ENCODE measurements at regions not wholly inside any gene's neighbourhood (a gene's known extent, or its start where the extent isn't known, plus 50 kb on each side); places are given as distances from the start of the nearest gene placed in this dataset.
"Not testable (repeated sequence)": the region's sequence is repeated elsewhere in the genome, so short reads cannot be mapped to it uniquely, and the experiment has no call there.

DNA sequence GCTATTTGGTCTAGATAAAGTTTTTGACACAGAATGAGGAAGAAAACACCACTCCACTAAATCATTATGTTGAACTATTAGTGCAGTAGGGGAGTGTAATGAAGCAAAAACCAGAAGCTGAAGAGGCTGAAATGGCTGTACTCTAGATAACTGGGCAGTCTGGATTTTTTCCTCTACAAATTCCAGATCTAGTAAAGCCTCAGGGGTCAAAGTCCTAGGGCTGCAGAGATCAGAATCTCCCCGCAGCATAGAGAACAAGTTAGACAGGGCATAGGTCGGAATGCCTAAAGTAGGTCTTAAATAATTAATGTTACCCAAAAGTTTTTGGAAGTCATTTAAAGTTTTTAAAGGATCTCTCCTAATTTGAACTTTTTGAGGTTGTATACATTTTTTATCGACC is 180.9 kb downstream of the OTOP1 start:
- H3K27me3 Mint-ChIP-seq: peaks cover 54% of the 10 kb centered on the region
- DNase-seq; H3K9me3 Mint-ChIP-seq; H3K27ac Mint-ChIP-seq; H3K36me3 Mint-ChIP-seq (ENCODE audit: low read depth); CTCF ChIA-PET; H3K4me1 Mint-ChIP-seq; H3K4me3 Mint-ChIP-seq; POLR2A ChIA-PET: not testable (repeated sequence)

DNA sequence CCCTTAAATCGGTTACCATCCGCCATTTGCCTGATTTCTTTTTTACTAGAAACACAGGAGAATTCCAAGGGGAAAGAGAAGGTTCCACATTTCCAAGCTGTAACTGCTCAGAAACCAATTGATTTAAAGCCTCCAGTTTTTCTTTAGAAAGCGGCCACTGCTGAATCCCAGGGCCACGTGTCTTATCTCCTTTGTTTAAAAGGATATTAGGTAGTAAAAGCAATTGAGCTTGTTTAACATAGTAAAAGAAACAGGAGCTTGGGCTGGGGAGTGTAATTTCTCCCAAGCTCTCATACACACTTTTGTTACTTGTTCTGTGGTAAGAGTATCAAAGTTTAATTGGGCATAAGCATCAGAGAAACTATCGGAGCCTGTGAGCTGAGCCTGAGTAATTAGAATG is 180.0 kb downstream of the OTOP1 start:
- H3K27me3 Mint-ChIP-seq: peaks cover 52% of the 10 kb centered on the region
- H3K4me1 Mint-ChIP-seq; H3K4me3 Mint-ChIP-seq; CTCF ChIA-PET; H3K27ac Mint-ChIP-seq; H3K36me3 Mint-ChIP-seq (ENCODE audit: low read depth); H3K9me3 Mint-ChIP-seq; POLR2A ChIA-PET; DNase-seq: not testable (repeated sequence)

DNA sequence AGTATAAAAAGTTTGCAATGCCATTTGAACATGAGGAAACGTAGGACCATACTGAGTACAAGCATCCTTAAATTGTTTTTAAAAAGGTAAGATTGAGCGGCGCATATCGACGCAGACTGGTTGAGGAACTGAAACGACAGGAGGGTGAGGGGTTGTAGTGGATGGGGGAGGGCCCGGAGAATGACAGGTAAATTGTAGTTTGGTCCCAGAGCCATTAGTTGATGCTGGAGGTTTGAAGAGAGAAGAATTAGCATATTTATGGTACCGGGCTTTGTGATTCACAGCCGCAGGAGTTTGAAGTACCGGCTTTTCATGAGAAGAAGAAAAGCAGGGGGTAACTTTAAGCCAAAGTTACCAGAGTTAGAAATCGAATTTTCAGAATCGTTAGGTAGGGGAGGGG is 179.5 kb downstream of the OTOP1 start:
- H3K4me1 Mint-ChIP-seq; DNase-seq; H3K27ac Mint-ChIP-seq; CTCF ChIA-PET; H3K4me3 Mint-ChIP-seq; POLR2A ChIA-PET; H3K9me3 Mint-ChIP-seq; H3K36me3 Mint-ChIP-seq (ENCODE audit: low read depth): not testable (repeated sequence)
- peaks cover 52% of the 10 kb centered on the region for H3K27me3 Mint-ChIP-seq

DNA sequence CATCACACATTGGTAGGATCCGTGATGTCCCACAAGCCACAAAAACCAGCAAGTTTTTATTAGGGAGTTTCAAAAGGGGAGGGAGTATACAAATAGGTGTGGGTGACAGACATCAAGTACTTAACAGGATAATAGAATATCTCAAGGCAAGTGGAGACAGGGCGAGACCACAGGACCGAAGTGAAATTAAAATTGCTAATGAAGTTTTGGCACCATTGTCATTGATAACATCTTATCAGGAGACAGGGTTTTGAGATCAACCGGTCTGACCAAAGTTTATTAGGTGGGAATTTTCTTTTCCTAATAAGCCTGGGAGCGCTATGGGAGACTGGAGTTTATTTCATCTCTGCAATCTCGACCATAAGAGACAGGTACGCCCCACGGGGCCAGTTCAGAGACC is 178.5 kb downstream of the OTOP1 start:
- POLR2A ChIA-PET, H3K4me3 Mint-ChIP-seq: not testable (repeated sequence)
- H3K27me3 Mint-ChIP-seq: peaks cover 48% of the 10 kb centered on the region

DNA sequence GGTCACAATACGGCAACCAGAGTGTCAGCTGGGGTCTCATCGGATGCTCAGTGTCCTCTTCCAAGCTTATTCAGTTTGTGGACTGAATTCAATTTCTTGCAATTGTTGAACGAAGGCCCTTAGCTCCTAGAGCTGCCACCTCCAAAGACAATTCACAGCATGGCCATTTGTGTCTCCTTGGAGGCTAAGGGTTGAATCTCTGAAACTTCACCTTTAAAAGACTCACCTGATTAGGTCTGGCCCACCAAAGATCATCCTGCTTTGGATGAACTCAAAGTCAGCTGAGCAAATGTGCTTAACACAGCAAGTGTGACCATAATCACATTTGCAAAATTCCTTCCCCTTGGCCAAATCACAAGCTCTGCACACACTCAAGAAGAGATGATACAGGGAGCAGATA is 175.9 kb downstream of the OTOP1 start:
- CTCF ChIA-PET; H3K36me3 Mint-ChIP-seq (ENCODE audit: low read depth); H3K27ac Mint-ChIP-seq; POLR2A ChIA-PET; H3K4me3 Mint-ChIP-seq; DNase-seq; H3K4me1 Mint-ChIP-seq; H3K9me3 Mint-ChIP-seq: not testable (repeated sequence)
- peaks cover 29% of the 10 kb centered on the region for H3K27me3 Mint-ChIP-seq

More for the DNA sequence above, 178.5 kb downstream of the OTOP1 start:
- H3K27ac Mint-ChIP-seq; H3K36me3 Mint-ChIP-seq (ENCODE audit: low read depth); CTCF ChIA-PET; H3K4me1 Mint-ChIP-seq; H3K9me3 Mint-ChIP-seq; DNase-seq: not testable (repeated sequence)

DNA sequence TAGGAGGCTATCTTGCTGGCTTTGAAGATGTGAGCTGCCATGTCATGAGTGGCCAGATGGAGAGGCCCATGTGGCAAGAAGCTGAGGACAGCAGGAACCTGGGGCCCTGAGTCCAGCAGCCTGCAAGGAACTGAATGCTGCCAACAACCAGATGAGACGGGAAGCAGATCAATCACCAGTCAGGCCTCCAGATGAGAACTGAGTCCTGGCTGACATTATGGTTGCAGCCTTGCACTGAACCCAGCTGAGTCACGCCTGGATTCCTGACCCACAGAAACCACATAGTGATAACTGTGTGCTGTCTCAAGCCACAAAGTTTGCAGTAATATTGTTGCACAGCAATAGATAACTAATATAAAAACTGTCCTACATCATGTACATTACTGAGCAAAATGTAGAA is 173.8 kb downstream of the OTOP1 start:
- CTCF ChIA-PET: not testable (repeated sequence)

DNA sequence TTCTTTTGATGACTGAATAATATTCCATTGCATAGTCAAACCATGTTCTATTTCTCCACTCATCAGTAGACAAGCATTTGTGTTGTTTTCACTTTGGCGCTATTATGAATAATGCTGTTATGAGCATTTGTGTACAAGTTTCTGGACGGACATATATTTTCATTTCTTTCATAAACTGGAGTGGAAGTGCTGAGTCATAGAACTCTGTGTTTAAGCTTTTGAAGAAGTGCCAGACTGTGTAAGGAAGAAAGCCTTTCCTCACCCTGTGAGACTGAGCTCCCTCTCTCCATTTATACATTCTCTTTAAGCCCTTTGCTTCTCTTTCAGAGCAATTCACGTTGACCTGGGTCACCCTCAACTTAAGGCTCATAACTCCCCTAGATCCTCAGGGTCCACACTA is 169.5 kb downstream of the OTOP1 start:
- H3K27ac Mint-ChIP-seq; H3K27me3 Mint-ChIP-seq; POLR2A ChIA-PET; H3K36me3 Mint-ChIP-seq (ENCODE audit: low read depth); DNase-seq; H3K9me3 Mint-ChIP-seq; CTCF ChIA-PET; H3K4me1 Mint-ChIP-seq; H3K4me3 Mint-ChIP-seq: not testable (repeated sequence)

More for the DNA sequence above, 173.8 kb downstream of the OTOP1 start:
- POLR2A ChIA-PET; H3K4me3 Mint-ChIP-seq; DNase-seq; H3K27ac Mint-ChIP-seq; H3K9me3 Mint-ChIP-seq; H3K36me3 Mint-ChIP-seq (ENCODE audit: low read depth); H3K4me1 Mint-ChIP-seq: not testable (repeated sequence)
- peaks cover 14% of the 10 kb centered on the region for H3K27me3 Mint-ChIP-seq

DNA sequence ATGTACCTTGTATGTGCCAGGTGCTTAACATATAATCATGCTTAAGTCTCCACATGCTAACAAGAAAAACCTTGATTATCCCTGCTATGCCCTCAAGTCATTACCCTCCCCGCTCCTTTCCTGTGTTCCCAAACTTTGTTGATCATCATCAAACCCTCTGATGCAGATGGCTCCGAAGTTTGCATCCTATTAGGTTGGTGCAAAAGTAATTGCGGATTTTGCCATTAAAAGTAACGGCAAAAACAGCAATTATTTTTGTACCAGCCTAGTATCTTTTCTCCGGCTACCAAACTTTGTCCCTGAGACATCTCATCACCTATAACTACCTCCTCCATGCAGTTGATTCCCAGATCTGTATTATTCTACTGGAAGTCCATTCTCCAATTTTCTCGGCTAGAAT is 142.6 kb downstream of the OTOP1 start:
- H3K27ac Mint-ChIP-seq; CTCF ChIA-PET; H3K4me3 Mint-ChIP-seq; H3K9me3 Mint-ChIP-seq; H3K36me3 Mint-ChIP-seq (ENCODE audit: low read depth); H3K4me1 Mint-ChIP-seq; POLR2A ChIA-PET; H3K27me3 Mint-ChIP-seq; DNase-seq: not testable (repeated sequence)

DNA sequence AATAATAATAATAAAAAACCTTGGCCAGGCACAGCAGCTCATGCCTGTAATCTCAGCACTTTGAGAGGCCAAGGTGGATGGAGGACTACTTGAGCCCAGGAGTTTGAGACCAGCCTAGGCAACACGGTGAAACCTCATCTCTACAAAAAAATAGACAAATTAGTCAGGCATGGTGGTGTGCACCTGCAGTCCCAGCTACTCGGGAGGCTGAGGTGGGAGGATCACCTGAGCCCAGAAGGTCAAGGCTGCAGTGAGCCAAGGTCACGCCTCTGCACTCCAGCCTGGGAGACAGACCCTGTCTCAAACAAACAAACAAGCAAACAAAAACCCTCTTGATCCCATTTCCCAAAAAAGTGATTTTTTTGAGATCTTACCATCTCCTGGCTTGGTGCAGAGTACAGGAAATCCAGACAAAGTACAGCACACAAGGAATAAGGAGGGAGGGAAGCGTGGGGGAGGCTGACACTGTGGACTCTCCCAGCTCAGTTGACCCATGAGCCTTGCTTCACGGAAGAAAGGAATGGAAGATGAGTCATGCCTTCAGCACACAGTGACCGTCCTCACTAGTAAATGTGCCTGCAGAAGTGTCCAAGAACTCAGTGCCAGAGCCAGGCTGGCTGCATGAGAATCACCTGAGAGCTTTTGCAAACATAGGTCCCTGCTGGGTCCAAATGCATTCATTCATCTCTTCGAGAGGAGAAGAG is 136.9 kb downstream of the OTOP1 start:
- H3K36me3 Mint-ChIP-seq (ENCODE audit: low read depth); POLR2A ChIA-PET; DNase-seq; CTCF ChIA-PET; H3K27ac Mint-ChIP-seq; H3K27me3 Mint-ChIP-seq; H3K4me1 Mint-ChIP-seq; H3K4me3 Mint-ChIP-seq; H3K9me3 Mint-ChIP-seq: not testable (repeated sequence)

DNA sequence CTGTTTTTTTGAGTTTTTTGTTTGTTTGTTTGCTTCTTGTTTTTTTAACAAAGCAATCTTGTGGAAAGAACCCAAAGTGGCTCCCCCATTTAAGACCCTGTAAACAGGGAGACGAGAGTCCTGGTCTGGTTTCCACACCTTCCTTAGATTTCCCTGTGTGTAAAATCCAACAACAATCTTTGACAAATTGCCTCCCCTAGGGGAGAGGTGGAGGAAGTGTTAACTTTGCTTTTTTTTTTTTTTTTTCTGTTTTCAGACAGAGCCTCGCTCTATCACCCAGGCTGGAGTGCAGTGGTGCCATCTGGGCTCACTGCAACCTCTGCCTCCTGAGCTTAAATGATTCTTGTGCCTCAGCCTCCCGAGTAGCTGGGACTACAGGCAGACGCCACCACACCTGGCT is 136.0 kb downstream of the OTOP1 start:
- H3K27me3 Mint-ChIP-seq; H3K36me3 Mint-ChIP-seq (ENCODE audit: low read depth); H3K4me1 Mint-ChIP-seq; H3K27ac Mint-ChIP-seq; CTCF ChIA-PET; DNase-seq; H3K4me3 Mint-ChIP-seq; POLR2A ChIA-PET; H3K9me3 Mint-ChIP-seq: not testable (repeated sequence)

DNA sequence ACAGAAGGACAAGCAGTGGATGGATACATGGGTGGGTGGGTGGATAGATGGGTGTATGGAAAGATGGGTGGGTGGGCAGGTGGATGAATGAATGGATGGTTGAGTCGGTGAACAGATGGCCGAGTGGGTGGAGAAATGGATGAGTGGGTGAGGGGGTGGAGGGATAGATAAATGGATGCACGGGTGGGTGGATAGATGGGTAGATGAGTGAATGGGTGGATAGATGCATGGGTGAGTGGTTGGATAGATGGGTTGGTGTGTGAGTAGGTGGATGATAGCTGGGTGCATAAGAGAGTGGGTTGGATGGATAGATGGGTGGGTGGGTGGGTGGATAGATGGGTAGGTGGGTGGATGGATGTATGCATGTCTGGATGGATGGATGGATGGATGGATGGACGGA is 134.6 kb downstream of the OTOP1 start:
- H3K9me3 Mint-ChIP-seq; H3K27ac Mint-ChIP-seq; H3K4me3 Mint-ChIP-seq; H3K36me3 Mint-ChIP-seq (ENCODE audit: low read depth); DNase-seq; POLR2A ChIA-PET; H3K27me3 Mint-ChIP-seq; H3K4me1 Mint-ChIP-seq; CTCF ChIA-PET: not testable (repeated sequence)

DNA sequence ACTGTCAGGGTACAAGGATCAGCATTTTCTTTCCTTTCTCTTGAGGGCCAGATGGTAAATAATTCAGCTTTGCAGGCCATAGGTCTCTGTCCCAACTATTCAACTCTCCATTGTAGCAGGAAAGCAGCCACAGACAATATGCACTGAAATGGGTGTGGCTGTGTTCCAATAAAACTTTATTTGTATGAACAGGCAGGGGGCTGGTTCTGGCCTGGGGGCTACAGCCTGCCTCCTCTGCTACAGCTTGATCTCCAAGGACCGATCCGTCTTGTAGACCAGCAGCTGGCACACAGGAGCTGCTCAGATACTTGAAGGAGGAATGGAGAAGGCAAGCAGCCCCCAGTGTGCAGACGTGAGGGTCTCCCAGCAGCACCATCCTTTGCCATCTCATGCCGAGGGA is 127.1 kb downstream of the OTOP1 start:
- H3K27ac Mint-ChIP-seq; H3K9me3 Mint-ChIP-seq; H3K4me3 Mint-ChIP-seq; H3K36me3 Mint-ChIP-seq (ENCODE audit: low read depth); CTCF ChIA-PET; POLR2A ChIA-PET; H3K4me1 Mint-ChIP-seq; H3K27me3 Mint-ChIP-seq; DNase-seq: not testable (repeated sequence)

DNA sequence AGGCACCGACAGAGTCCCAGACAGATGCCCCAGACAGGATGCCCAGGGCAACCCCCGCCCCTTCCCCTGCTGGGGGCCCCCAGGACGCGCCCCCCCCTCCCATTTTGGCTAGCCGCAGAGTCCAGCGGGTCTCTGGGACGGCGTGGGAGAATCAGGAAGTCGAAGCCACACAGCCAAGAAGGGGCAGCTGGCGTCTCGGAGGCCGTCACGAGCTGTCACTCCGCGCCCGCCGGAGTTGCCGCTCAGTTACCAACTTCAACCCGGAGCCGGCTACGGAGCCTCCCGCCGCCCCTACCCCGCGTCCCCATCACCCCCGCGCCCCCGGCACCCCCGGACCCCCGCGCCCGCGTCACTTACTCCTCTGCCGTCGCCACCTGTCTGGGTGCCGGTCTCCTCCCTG is 119.8 kb downstream of the OTOP1 start:
- H3K4me1 Mint-ChIP-seq; DNase-seq; H3K4me3 Mint-ChIP-seq; H3K9me3 Mint-ChIP-seq; POLR2A ChIA-PET; H3K27ac Mint-ChIP-seq; H3K36me3 Mint-ChIP-seq (ENCODE audit: low read depth): not testable (repeated sequence)
- H3K27me3 Mint-ChIP-seq: peaks cover 19% of the 10 kb centered on the region
- CTCF ChIA-PET: interaction anchor here (0.6 kb wide), 2 partner anchors 9 to 581 kb away, joined by 3 to 6 read pairs; no protein-coding TSS in a partner anchor

DNA sequence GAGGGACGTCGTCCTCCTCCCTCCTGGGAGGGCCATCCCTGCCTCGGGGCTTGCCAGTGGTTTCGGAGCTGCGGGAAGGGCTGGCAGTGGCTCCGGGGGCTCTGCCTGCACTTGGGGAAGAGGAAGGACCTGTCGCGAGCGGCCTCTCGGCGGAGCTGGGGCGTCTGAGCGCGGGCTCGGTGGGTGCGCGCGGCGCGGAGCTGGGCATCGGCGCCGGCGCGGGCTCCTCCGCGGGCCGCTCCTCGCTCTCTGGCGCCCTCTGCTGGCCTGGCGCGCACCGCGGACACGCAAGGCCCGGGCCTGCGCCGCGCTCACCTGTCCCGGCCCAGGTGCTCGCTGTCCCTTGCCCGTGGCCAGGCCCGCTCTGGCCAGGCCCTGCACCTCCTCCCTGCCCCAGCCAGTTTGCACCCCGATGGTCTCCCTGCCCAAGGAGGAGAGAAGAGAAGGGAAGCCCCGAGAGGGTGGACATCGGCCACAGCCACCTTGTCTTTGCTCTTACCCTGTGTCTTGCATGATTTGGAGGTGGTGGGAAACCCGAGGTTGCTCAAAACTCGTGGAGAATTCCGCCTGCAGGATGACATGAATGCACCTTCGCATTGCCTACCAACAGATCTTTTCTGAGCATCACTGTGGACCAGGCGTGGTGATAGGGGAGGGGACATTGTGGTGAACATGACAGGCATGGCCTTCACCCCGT is 119.2 kb downstream of the OTOP1 start:
- POLR2A ChIA-PET, H3K9me3 Mint-ChIP-seq, H3K4me1 Mint-ChIP-seq: not testable (repeated sequence)

More for the DNA sequence above, 119.2 kb downstream of the OTOP1 start:
- Mint-ChIP-seq H3K27me3 (peaks cover 19% of the 10 kb centered on the region), H3K4me3 (peak overlapping the region; percentile 49)
- H3K27ac Mint-ChIP-seq; H3K36me3 Mint-ChIP-seq (ENCODE audit: low read depth): not testable (repeated sequence)
- CTCF ChIA-PET: interaction anchor here (0.6 kb wide), 2 partner anchors 10 to 580 kb away, joined by 3 to 6 read pairs; no protein-coding TSS in a partner anchor
- peak; percentile 68 for DNase-seq
